Body of pancreas (tissue), 4 donors: ENCODE measurements at regions not wholly inside any gene's neighbourhood (a gene's known extent, or its start where the extent isn't known, plus 50 kb on each side); places are given as distances from the start of the nearest gene placed in this dataset.

Experiments used
- POLR2A ChIP-seq, 3 donors: fragments of 450-650 bp; IDR thresholded peaks; one replicate each; pipeline ENCODE4 v1.6.1; 2016; ENCODE audit warnings: antibody characterized with exemption in 3 of 3, mild to moderate bottlenecking in 2 of 3
- TF ChIP-seq, protein P1 (sequence below), 7 experiments: fragments of 450-650 bp in 4 of 7; fragments of 200-600 bp in 3 of 7; sonication (generic) in 3 of 7; IDR thresholded peaks; one replicate each; pipeline ENCODE4 v1.5.1; 2016 to 2019; ENCODE audit warnings: antibody characterized with exemption in 7 of 7

DNA sequence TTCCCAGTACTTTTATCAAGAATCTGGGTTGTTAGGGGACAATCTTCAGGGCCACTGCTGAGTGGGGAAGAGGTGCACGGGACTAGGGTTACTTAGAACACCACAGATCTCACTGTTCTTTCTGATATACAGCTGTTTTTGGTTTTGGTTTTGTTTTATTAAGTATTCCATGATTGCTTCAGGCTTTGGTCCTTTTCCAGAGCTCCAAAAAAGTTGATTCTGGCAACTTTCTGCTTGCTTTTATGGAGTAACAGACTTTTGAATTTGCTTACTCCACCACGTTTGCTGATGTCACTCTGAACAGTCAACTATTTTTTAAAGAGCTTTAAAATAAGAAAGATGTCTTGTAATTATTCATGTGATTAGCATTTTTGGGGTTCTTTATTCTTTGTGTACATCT lies 368.1 kb upstream of the FOXG1 start:
- TF ChIP-seq, protein P1, sequence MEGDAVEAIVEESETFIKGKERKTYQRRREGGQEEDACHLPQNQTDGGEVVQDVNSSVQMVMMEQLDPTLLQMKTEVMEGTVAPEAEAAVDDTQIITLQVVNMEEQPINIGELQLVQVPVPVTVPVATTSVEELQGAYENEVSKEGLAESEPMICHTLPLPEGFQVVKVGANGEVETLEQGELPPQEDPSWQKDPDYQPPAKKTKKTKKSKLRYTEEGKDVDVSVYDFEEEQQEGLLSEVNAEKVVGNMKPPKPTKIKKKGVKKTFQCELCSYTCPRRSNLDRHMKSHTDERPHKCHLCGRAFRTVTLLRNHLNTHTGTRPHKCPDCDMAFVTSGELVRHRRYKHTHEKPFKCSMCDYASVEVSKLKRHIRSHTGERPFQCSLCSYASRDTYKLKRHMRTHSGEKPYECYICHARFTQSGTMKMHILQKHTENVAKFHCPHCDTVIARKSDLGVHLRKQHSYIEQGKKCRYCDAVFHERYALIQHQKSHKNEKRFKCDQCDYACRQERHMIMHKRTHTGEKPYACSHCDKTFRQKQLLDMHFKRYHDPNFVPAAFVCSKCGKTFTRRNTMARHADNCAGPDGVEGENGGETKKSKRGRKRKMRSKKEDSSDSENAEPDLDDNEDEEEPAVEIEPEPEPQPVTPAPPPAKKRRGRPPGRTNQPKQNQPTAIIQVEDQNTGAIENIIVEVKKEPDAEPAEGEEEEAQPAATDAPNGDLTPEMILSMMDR (IDR thresholded peaks at IDR 0.05) = no peak
- TF ChIP-seq POLR2A (IDR thresholded peaks at IDR 0.05) = no peak
